Hepatocyte (in vitro differentiated cells): ENCODE measurements at regions not wholly inside any gene's neighbourhood (a gene's known extent, or its start where the extent isn't known, plus 50 kb on each side); places are given as distances from the start of the nearest gene placed in this dataset.

ENCODE experiments used
- CTCF ChIP-seq: fragments of 200-600 bp; sonication (generic); IDR thresholded peaks from 2 replicates; pipeline ENCODE4 v1.5.1; 2016; ENCODE audit warnings: antibody characterized with exemption, mild to moderate bottlenecking; ENCODE audit not compliant: poor library complexity
- EZH2 ChIP-seq: fragments of 200-600 bp; sonication (generic); IDR thresholded peaks from 2 replicates; pipeline ENCODE4 v1.6.1; 2016; ENCODE audit warnings: antibody characterized with exemption, mild to moderate bottlenecking, borderline replicate concordance

GRCh38 chr17:16880121-16880842 is 91.6 kb downstream of the TNFRSF13B start:
- TF ChIP-seq EZH2 (no peak), CTCF (no peak)
